GM21360 (cell line): ENCODE measurements at regions not wholly inside any gene's neighbourhood (a gene's known extent, or its start where the extent isn't known, plus 50 kb on each side); places are given as distances from the start of the nearest gene placed in this dataset.
"Not testable (repeated sequence)": the region's sequence is repeated elsewhere in the genome, so short reads cannot be mapped to it uniquely, and the experiment has no call there.

Experiments used
- ATAC-seq: cut with Tn5 transposase; IDR thresholded peaks from one replicate; pipeline ENCODE4 v1.9.1; 2021; ENCODE audit warnings: mild to moderate bottlenecking, moderate library complexity; ENCODE audit not compliant: unreplicated experiment

GRCh38 chr13:91233291-91233690 is 114.2 kb upstream of the MIR17HG start:
- no peak for ATAC-seq

GRCh38 chr13:91236182-91236581 is 111.3 kb upstream of the MIR17HG start:
- no peak for ATAC-seq

GRCh38 chr13:91236921-91237320 is 110.6 kb upstream of the MIR17HG start:
- ATAC-seq, result no peak

- no peak for ATAC-seq
These were observed 109.5 kb upstream of the MIR17HG start for GRCh38 chr13:91238036-91238435.

- no peak for ATAC-seq
These were observed 107.1 kb upstream of the MIR17HG start for GRCh38 chr13:91240341-91240740.

GRCh38 chr13:91241221-91241933 is 106.1 kb upstream of the MIR17HG start:
- no peak for ATAC-seq

- no peak for ATAC-seq
These were observed 104.8 kb upstream of the MIR17HG start for GRCh38 chr13:91242652-91243051.

- no peak for ATAC-seq
These were observed 102.2 kb upstream of the MIR17HG start for GRCh38 chr13:91245288-91245687.

GRCh38 chr13:91247768-91248167 is 99.7 kb upstream of the MIR17HG start:
- ATAC-seq, result no peak

GRCh38 chr13:91248249-91248648 is 99.2 kb upstream of the MIR17HG start:
- no peak for ATAC-seq

- ATAC-seq, result no peak
These were observed 98.1 kb upstream of the MIR17HG start for GRCh38 chr13:91249370-91249769.

GRCh38 chr13:91249861-91250260 is 97.6 kb upstream of the MIR17HG start:
- no peak for ATAC-seq

GRCh38 chr13:91251573-91251972 is 95.9 kb upstream of the MIR17HG start:
- not testable (repeated sequence) for ATAC-seq

- no peak for ATAC-seq
These were observed 83.0 kb upstream of the MIR17HG start for GRCh38 chr13:91264484-91264883.

- no peak for ATAC-seq
These were observed 78.2 kb upstream of the MIR17HG start for GRCh38 chr13:91269237-91269636.

GRCh38 chr13:91270031-91270430 is 77.5 kb upstream of the MIR17HG start:
- ATAC-seq, result no peak

GRCh38 chr13:91272235-91272777 is 75.2 kb upstream of the MIR17HG start:
- no peak for ATAC-seq

- ATAC-seq, result no peak
These were observed 73.8 kb upstream of the MIR17HG start for GRCh38 chr13:91273675-91274074.

- no peak for ATAC-seq
These were observed 70.3 kb upstream of the MIR17HG start for GRCh38 chr13:91277013-91277676.

GRCh38 chr13:91278291-91278690 is 69.2 kb upstream of the MIR17HG start:
- no peak for ATAC-seq

GRCh38 chr13:91278888-91279287 is 68.6 kb upstream of the MIR17HG start:
- peak; percentile 54 for ATAC-seq

GRCh38 chr13:91280801-91281200 is 66.7 kb upstream of the MIR17HG start:
- ATAC-seq, result no peak
